T-cell (primary cell): ENCODE measurements at regions not wholly inside any gene's neighbourhood (a gene's known extent, or its start where the extent isn't known, plus 50 kb on each side); places are given as distances from the start of the nearest gene placed in this dataset.
"Not testable (repeated sequence)": the region's sequence is repeated elsewhere in the genome, so short reads cannot be mapped to it uniquely, and the experiment has no call there.

Experiments used
- ATAC-seq, 4 experiments: fragments of 200-7000 bp in 3 of 4; fragments of 150-1000 bp in 1 of 4; cut with Tn5 transposase; replicated peaks in 1 of 4; 1 replicate in 3 of 4; 2 replicates in 1 of 4; pipeline ENCODE4 v1.10.0; 2021; ENCODE audit warnings: moderate library complexity in 3 of 4, mild to moderate bottlenecking in 2 of 4, moderate number of reproducible peaks in 1 of 4
- CTCF ChIA-PET, 2 donors: fragments of 300-600 bp; sonication (Branson Sonifier 250); formaldehyde crosslinking; loops; one replicate each; lab custom pipeline; 2022; ENCODE audit warnings: antibody characterized with exemption in 2 of 2; lab: Charles Lee
- POLR2A ChIA-PET, 2 donors: fragments of 300-600 bp; sonication (Branson Sonifier 250); formaldehyde crosslinking; loops; one replicate each; lab custom pipeline; 2022; ENCODE audit warnings: antibody characterized with exemption in 2 of 2; lab: Charles Lee
- DNase-seq, 35 experiments: peaks; one replicate each; pipeline versions ENCODE4 v3.0.0 to v3.0.0-alpha.2; 2013 to 2023
- H3K27ac ChIP-seq: one replicate; pipeline ENCODE4 v1.5.1; 2013; ENCODE audit warnings: low read length
- H3K27me3 ChIP-seq, 2 experiments: replicated peaks in 1 of 2; 1 replicate in 1 of 2; 2 replicates in 1 of 2; pipeline versions ENCODE4 v1.6.1 to v1.7.0; 2013; ENCODE audit warnings: low read length in 1 of 2, mixed read lengths in 1 of 2; ENCODE audit not compliant: control insufficient read depth in 2 of 2, insufficient read depth in 2 of 2; ENCODE audit errors: extremely low read depth in 1 of 2
- H3K36me3 ChIP-seq, 2 donors: 1 replicate in 1 of 2; 2 replicates in 1 of 2; pipeline versions ENCODE4 v1.6.1 to v1.7.0; 2013; ENCODE audit warnings: low read length in 1 of 2; ENCODE audit not compliant: control insufficient read depth in 2 of 2, insufficient read depth in 1 of 2; ENCODE audit errors: extremely low read depth in 1 of 2
- H3K4me1 ChIP-seq, 2 experiments: 1 replicate in 1 of 2; 2 replicates in 1 of 2; pipeline versions ENCODE4 v1.6.1 to v1.7.0; 2013; ENCODE audit warnings: low read length in 2 of 2, mixed read lengths in 1 of 2; ENCODE audit not compliant: insufficient read depth in 2 of 2, control insufficient read depth in 1 of 2; ENCODE audit errors: extremely low read depth in 1 of 2
- H3K4me3 ChIP-seq, 2 donors: 1 replicate in 1 of 2; 2 replicates in 1 of 2; pipeline versions ENCODE4 v1.5.1 to v1.7.0; 2013; ENCODE audit warnings: mild to moderate bottlenecking in 2 of 2, low read length in 1 of 2, moderate library complexity in 1 of 2; ENCODE audit not compliant: control insufficient read depth in 1 of 2; ENCODE audit errors: extremely low read depth in 1 of 2
- H3K9me3 ChIP-seq: 2 replicates; pipeline ENCODE4 v1.7.0; 2013
- H3K27ac Mint-ChIP-seq, 2 donors: one replicate each; pipeline ENCODE4 v1.8.0; 2020 to 2021; ENCODE audit warnings: mild to moderate bottlenecking in 2 of 2, mixed read lengths in 2 of 2
- H3K27me3 Mint-ChIP-seq, 2 donors: one replicate each; pipeline ENCODE4 v1.8.0; 2021 to 2022; ENCODE audit warnings: mixed read lengths in 2 of 2
- H3K36me3 Mint-ChIP-seq: one replicate; pipeline ENCODE4 v1.8.0; 2021; ENCODE audit warnings: mixed read lengths
- H3K4me1 Mint-ChIP-seq, 3 donors: one replicate each; pipeline ENCODE4 v1.8.0; 2020 to 2022; ENCODE audit warnings: mixed read lengths in 3 of 3, mild to moderate bottlenecking in 1 of 3
- H3K4me3 Mint-ChIP-seq, 3 donors: one replicate each; pipeline ENCODE4 v1.8.0; 2020 to 2022; ENCODE audit warnings: mild to moderate bottlenecking in 3 of 3, mixed read lengths in 3 of 3, moderate library complexity in 3 of 3
- H3K9me3 Mint-ChIP-seq, 3 donors: one replicate each; pipeline ENCODE4 v1.8.0; 2020 to 2022; ENCODE audit warnings: mixed read lengths in 3 of 3
- WGBS: methylation state at CpG from one replicate; pipeline ENCODE4 v1.1.5; 2013; ENCODE audit warnings: missing lambda C conversion rate; ENCODE audit not compliant: insufficient coverage; 5-methylcytosine and 5-hydroxymethylcytosine counted together

DNA sequence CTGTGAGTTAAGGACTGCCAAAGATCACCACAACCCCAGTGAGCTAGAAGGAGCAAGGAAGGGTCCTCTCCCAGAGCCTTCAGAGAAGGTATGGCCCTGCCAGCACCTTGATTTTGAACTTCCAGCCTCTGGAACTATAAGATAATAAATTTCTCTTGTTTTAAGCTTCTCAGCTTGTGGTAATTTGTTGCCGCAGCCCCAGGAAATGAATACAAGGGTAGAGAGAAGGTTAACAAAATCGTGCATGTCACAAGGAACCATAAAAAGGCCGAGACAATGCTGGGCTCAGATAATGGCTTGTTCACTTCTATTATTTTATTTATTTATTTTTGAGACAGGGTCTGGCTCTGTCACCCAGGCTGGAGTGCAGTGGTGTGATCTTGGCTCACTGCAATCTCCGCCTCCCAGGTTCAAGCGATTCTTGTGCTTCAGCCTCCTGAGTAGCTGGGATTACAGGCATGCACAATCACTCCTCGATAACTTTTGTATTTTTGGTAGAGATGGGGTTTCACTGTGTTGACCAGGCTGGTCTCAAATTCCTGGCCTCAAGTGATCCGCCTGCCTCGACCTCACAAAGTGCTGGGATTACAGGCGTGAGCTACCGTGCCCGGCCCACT is 71.5 kb downstream of the WSB1 start:
- H3K4me3 ChIP-seq, H3K4me1 Mint-ChIP-seq, POLR2A ChIA-PET, H3K27ac Mint-ChIP-seq, H3K9me3 Mint-ChIP-seq, H3K4me1 ChIP-seq, H3K4me3 Mint-ChIP-seq, ATAC-seq, H3K36me3 ChIP-seq, H3K27me3 Mint-ChIP-seq, DNase-seq, H3K36me3 Mint-ChIP-seq, H3K27me3 ChIP-seq, H3K9me3 ChIP-seq, H3K27ac ChIP-seq: not testable (repeated sequence)
- WGBS: 96% methylated on average over 5 of the region's 11 CpGs
- CTCF ChIA-PET: interaction anchor here in 1 of 2 donors (0.6 to 0.7 kb wide), 2 partner anchors 10 to 116 kb away, joined by 3 read pairs; no protein-coding TSS in a partner anchor

DNA sequence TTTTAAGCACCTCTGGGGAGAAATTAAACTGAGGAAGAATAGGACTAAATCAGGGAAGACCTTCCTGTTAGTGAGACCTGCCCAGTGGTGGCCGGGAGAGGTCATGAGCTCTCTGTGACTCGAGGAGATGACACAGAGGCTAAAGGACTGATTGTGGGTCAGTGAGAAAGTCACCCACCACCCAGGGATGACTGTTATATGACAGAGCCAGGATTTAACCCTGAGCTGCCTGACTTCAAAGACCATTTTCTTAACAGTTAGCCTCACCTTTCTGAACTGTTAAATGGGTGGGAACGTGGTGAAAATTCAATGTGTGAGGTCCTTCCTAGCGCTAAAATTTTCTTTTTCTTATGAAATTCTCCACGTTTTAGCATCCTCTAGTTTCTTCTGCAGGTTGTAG is 72.5 kb downstream of the WSB1 start:
- Histone ChIP-seq H3K4me1 (no peaks in the 10 kb centered on the region), H3K27ac (no peak overlapping the region), H3K4me3 (no peak overlapping the region), H3K27me3 (peaks cover 0 to 8% of the 10 kb centered on the region in 2 experiments), H3K36me3 (no peaks in the 10 kb centered on the region), H3K9me3 (no peaks in the 10 kb centered on the region)
- no peak for ATAC-seq
- no CpG with 5 or more reads among the region's 5 CpGs for WGBS
- peaks cover 0 to 5% (median 2%) of the 10 kb centered on the region in 3 donors for H3K9me3 Mint-ChIP-seq
- ChIA-PET CTCF (interaction anchor here in 1 of 2 donors (0.7 kb wide), 1 partner anchor 9 kb away, joined by 3 read pairs; no protein-coding TSS in a partner anchor), POLR2A (no interaction called here)
- no peak overlapping the region for H3K27ac Mint-ChIP-seq
- H3K27me3 Mint-ChIP-seq: no peaks in the 10 kb centered on the region
- H3K4me3 Mint-ChIP-seq: no peak overlapping the region
- peaks cover 4% of the 10 kb centered on the region for H3K36me3 Mint-ChIP-seq
- no peak for DNase-seq
- no peaks in the 10 kb centered on the region for H3K4me1 Mint-ChIP-seq

DNA sequence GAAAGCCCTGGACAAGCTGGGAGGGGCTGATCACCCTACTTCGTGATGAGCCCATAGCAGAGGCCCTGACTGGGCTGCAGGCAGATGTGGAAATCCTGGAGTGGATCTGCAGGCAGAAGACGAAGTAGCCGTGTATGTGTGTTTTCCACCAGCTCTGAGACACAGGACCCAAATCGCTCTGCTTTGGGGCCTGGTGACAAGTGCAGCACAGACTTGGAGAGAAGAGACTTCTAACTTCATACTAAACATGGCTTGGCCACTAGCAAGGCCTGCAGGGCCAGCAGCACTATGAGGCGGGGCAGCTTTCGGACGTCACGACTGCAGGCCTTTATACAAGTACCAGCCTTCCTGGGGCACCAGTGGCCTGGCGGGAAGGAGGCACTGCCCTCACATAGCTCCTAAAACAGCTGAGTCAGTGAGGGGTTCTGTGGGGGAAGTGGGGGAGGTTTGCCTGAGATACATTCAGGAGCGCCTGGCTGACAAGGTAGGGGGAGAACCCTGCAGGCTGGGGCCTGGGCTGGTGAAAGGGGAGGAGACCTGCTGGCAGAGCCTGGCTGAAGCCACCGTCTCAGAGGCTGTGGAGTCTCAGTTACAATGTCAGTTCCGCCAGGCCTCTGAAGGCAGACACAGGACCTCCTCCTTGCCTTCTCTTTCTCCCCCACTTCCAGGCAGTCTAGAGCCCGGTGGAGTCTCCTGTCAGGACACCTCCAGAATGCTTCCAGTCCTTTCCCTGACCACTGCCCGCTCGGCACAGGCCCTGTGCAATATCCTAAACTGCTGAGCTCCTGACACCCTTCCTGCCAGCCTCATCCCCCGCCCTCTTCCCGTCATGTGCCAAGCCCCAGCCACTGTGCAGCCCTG is 73.4 kb downstream of the WSB1 start:
- no peak overlapping the region for H3K27ac Mint-ChIP-seq
- H3K4me1 Mint-ChIP-seq: no peaks in the 10 kb centered on the region
- ATAC-seq (no peak), DNase-seq (no peak)
- Histone ChIP-seq H3K36me3 (no peaks in the 10 kb centered on the region), H3K4me3 (no peak overlapping the region), H3K9me3 (no peaks in the 10 kb centered on the region), H3K27ac (no peak overlapping the region), H3K27me3 (peaks cover 0 to 8% of the 10 kb centered on the region in 2 experiments), H3K4me1 (no peaks in the 10 kb centered on the region)
- WGBS: 79% methylated on average over 12 of the region's 17 CpGs
- peaks cover 8% of the 10 kb centered on the region for H3K36me3 Mint-ChIP-seq
- peaks cover 0 to 10% (median 2%) of the 10 kb centered on the region in 3 donors for H3K9me3 Mint-ChIP-seq
- CTCF ChIA-PET: interaction anchor here in 1 of 2 donors (0.6 kb wide), 1 partner anchor 66 kb away, joined by 3 read pairs; no protein-coding TSS in a partner anchor
- H3K27me3 Mint-ChIP-seq: peaks cover 0 to 4% of the 10 kb centered on the region in 2 donors
- POLR2A ChIA-PET: no interaction called here
- H3K4me3 Mint-ChIP-seq: no peak overlapping the region

DNA sequence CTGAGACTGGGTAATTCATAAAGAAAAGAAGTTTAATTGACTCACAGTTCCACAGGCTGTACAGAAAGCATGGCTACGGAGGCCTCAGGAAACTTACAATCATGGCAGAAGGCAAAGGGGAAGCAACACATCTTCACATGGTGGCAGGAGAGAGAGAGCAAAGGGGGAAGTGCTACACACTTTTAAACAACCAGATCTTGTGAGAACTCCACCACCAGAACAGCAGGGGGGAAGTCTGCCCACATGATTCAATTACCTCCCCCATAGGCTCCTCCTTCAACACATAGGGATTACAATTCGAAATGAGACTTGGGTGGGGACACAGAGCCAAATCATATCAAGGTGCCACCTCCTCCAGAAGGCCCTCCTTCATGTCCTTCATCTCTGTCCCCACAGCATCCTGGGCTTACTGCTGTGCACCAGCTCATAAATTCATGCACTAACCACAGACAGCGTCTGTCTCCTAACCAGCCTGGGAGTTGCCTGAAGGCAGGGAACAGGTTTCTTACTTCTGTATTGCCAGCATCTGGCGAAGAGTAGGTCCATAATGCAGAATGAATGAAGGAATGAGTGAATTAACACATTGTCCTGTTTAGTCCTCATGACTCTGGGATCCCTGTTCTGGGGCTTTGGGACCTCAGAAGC is 74.4 kb downstream of the WSB1 start:
- ChIA-PET POLR2A (no interaction called here), CTCF (interaction anchor here in 1 of 2 donors (1.0 kb wide), 1 partner anchor 132 kb away, joined by 3 read pairs; no protein-coding TSS in a partner anchor)
- H3K27me3 Mint-ChIP-seq: peaks cover 0 to 4% of the 10 kb centered on the region in 2 donors
- ATAC-seq (no peak), DNase-seq (no peak)
- peaks cover 8% of the 10 kb centered on the region for H3K36me3 Mint-ChIP-seq
- no peak overlapping the region for H3K27ac ChIP-seq
- H3K4me1 ChIP-seq: no peaks in the 10 kb centered on the region
- no peaks in the 10 kb centered on the region for H3K4me1 Mint-ChIP-seq
- 100% methylated on average over 2 of the region's 4 CpGs for WGBS
- peaks cover 0 to 14% (median 6%) of the 10 kb centered on the region in 3 donors for H3K9me3 Mint-ChIP-seq
- no peak overlapping the region for H3K4me3 Mint-ChIP-seq
- no peak overlapping the region for H3K4me3 ChIP-seq
- no peaks in the 10 kb centered on the region for H3K36me3 ChIP-seq
- peaks cover 0 to 4% of the 10 kb centered on the region in 2 experiments for H3K27me3 ChIP-seq
- H3K27ac Mint-ChIP-seq: no peak overlapping the region
- H3K9me3 ChIP-seq: no peaks in the 10 kb centered on the region

GRCh38 chr17:27368980-27369379 is 75.1 kb downstream of the WSB1 start:
- Mint-ChIP-seq H3K36me3 (peaks cover 8% of the 10 kb centered on the region), H3K27ac (no peak overlapping the region), H3K27me3 (peaks cover 0 to 4% of the 10 kb centered on the region in 2 donors), H3K9me3 (peaks cover 0 to 18% (median 10%) of the 10 kb centered on the region in 3 donors), H3K4me1 (no peaks in the 10 kb centered on the region), H3K4me3 (no peak overlapping the region)
- WGBS: no CpG with 5 or more reads among the region's 4 CpGs
- ChIA-PET CTCF (interaction anchor here in 1 of 2 donors (1.0 kb wide), 1 partner anchor 133 kb away, joined by 3 read pairs; no protein-coding TSS in a partner anchor), POLR2A (no interaction called here)
- Histone ChIP-seq H3K4me3 (no peak overlapping the region), H3K27me3 (peaks cover 0 to 4% of the 10 kb centered on the region in 2 experiments), H3K4me1 (no peaks in the 10 kb centered on the region), H3K27ac (no peak overlapping the region), H3K9me3 (no peaks in the 10 kb centered on the region), H3K36me3 (no peaks in the 10 kb centered on the region)
- no peak for DNase-seq
- no peak for ATAC-seq

DNA sequence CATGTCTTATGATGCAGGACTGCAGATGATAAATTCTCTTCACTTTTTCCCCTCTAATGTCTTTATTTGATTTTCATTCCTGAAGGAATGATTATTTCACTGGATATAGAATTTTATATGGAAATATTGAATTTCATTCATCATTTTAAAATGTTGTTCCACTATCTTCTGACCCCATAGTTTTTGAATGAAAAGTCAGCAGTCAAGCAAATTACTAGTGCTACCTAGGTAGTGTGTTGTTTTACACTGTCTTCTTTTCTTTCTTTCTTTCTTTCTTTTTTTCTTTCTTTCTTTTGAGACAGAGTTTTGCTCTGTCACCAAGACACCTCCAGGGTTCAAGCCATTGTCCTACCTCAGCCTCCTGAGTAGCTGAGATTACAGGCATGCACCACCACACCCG is 76.9 kb downstream of the WSB1 start:
- H3K4me3 Mint-ChIP-seq: no peak overlapping the region
- WGBS: no CpG with 5 or more reads among the region's 1 CpG
- H3K27ac Mint-ChIP-seq: no peak overlapping the region
- Histone ChIP-seq H3K4me3 (no peak overlapping the region), H3K4me1 (no peaks in the 10 kb centered on the region), H3K9me3 (no peaks in the 10 kb centered on the region), H3K27ac (no peak overlapping the region), H3K36me3 (no peaks in the 10 kb centered on the region), H3K27me3 (peaks cover 0 to 2% of the 10 kb centered on the region in 2 experiments)
- ChIA-PET POLR2A (no interaction called here), CTCF (no interaction called here)
- peaks cover 0 to 21% (median 10%) of the 10 kb centered on the region in 3 donors for H3K9me3 Mint-ChIP-seq
- H3K36me3 Mint-ChIP-seq: peaks cover 8% of the 10 kb centered on the region
- DNase-seq: no peak
- no peaks in the 10 kb centered on the region for H3K4me1 Mint-ChIP-seq
- peaks cover 10 to 11% of the 10 kb centered on the region in 2 donors for H3K27me3 Mint-ChIP-seq
- ATAC-seq: no peak
